T47D (cell line): ENCODE measurements at regions not wholly inside any gene's neighbourhood (a gene's known extent, or its start where the extent isn't known, plus 50 kb on each side); places are given as distances from the start of the nearest gene placed in this dataset.
A peak's percentile ranks its signal among the peaks of the same experiment; 100 is the strongest.

Source experiments
- DNase-seq, 2 experiments: peaks; one replicate each; pipeline versions ENCODE4 v3.0.0 to v3.0.0-alpha.2; 2011 to 2012; ENCODE audit warnings: low read depth in 1 of 2, low spot score in 1 of 2
- JUND ChIP-seq: IDR thresholded peaks from 2 replicates; pipeline ENCODE4 v1.6.1; 2012; ENCODE audit warnings: low read depth
- in situ Hi-C: cut with HindIII; loops from 2 replicates; pipeline ENCODE4 v1.10.0; 2016; ENCODE audit warnings: low sequenced_read_pairs, low pct_unique_long_range_greater_than_20kb

DNA sequence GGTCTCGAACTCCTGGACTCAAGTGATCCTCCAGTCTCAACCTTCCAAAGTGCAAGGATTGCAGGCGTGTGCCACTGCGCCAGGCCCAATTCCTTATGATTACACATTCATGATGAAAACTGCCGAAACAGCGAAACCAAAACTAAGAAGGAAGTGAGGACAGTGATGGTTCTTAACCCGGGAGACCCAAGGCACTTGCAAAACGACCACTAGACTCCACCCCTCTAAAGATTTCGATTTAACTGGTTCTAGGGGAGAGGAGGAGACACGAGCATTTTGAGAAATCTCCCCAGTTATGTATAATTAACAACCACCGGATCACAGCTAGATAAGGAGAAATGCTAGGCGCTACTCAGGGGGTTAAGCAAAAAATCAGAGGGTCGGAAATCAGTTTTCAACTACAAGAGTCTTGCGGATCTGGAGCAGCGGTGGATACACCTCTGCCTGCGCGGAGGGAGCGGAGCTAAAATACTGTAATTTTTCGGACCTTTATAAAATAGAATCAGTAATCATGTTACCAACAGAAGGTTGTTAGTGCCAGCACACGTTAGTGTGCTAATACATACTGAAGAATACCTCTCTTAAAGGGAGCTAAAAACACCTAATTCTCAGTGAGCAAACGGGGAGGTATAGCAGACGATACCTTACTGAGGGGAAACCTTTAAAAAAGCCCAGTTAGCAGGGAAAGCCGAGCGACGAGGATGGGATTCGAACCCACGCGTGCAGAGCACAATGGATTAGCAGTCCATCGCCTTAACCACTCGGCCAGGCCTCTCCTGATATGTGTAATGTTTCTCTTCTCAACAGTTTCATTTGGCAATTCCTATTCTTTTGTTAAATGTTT lies 60.0 kb upstream of the BTN3A2 start:
- DNase-seq: peak in 1 of 2 experiments; percentile 66
- in situ Hi-C loops: no loop called here
- TF ChIP-seq JUND: no peak

DNA sequence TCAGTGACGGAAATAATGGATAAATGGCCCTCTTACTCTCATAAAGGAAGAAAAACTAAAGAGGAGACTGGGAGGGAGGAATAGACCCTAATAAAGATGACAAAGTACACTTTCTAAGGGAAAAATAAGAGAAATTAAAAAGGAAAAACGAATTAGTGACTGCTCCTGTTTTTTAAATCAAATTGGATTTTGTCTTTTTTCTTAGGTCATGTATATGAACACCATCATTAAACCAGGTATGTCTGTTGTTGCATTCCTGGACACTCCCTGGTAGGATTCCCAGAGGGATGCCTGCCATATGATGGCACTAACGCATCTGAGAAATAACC lies 59.4 kb upstream of the BTN3A2 start:
- DNase-seq: no peak
- in situ Hi-C loops: no loop called here
- TF ChIP-seq JUND: no peak

- in situ Hi-C loops: no loop called here
- DNase-seq: no peak
- TF ChIP-seq JUND: no peak
Observed at GRCh38 chr6:26306232-26306631, 58.8 kb upstream of the BTN3A2 start.

- in situ Hi-C loops: no loop called here
- no peak for DNase-seq
- no peak for TF ChIP-seq JUND
Observed at GRCh38 chr6:26307850-26308249, 57.1 kb upstream of the BTN3A2 start.

- no peak for DNase-seq
- in situ Hi-C loops: no loop called here
- no peak for TF ChIP-seq JUND
Observed at GRCh38 chr6:26309731-26310142, 55.3 kb upstream of the BTN3A2 start.

GRCh38 chr6:26311012-26311384 lies 54.0 kb upstream of the BTN3A2 start:
- in situ Hi-C loops: no loop called here

GRCh38 chr6:26311385-26312095 lies 53.5 kb upstream of the BTN3A2 start:
- DNase-seq: peak in 1 of 2 experiments; percentile 75
- TF ChIP-seq JUND: no peak
- in situ Hi-C loops: no loop called here

More at GRCh38 chr6:26311012-26311384, 54.0 kb upstream of the BTN3A2 start:
- TF ChIP-seq JUND: no peak
- peak in 1 of 2 experiments; percentile 49 for DNase-seq

DNA sequence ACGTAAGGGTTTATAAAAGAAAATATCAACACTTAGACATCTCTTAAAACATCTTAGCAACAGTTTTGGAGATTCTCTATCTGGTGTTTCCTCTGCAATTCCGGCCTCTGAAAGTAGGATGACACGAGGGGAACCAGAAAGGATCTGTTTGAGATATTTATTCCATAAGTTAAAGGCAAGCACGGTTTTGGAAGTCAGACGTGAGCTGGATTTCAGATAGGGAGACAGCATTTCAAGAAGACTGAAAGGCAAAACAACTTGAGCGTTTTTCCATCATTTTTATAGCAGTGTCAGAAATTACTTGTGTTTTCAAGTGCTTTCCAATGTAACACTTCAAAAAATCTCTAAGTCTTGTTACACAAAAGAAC lies 52.9 kb upstream of the BTN3A2 start:
- in situ Hi-C loops: no loop called here
- no peak for DNase-seq
- no peak for TF ChIP-seq JUND

DNA sequence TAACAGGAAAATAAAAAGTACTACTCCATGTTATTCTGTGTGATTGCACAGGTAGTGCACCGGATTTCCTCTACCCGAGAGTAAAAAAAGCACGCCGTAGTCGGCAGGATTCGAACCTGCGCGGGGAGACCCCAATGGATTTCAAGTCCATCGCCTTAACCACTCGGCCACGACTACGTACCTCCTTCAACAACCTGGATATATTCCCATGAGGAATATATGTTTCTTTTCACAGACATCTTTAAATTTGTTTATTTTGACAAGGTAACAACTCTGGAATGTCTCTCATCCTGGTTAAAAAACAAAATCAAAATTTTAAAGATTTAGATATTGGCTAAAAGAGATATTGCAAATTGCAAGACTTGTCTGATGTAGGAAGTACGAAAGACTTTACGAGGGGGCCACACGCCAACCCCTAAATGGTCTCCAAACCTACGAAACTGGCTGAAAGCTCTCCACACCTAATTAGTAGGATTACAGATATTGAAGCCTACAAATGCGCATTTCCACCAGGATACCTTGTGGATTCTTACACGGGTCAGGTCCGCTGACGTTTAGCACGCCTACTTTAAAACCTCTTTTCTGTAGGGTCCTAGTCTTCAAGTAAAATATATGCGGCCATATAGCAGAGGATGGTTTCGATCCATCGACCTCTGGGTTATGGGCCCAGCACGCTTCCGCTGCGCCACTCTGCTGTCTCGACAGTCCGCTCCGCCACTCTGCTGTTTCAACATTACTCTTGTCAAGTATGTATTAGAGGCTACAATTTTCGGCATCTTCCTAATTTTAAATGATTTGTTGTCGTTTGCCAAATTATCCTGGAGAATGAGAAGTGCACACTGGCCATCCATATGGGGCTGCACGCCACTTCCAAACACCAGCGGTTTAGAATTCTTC lies 52.2 kb upstream of the BTN3A2 start:
- in situ Hi-C loops: no loop called here
- TF ChIP-seq JUND: no peak

More for the DNA sequence above, 52.2 kb upstream of the BTN3A2 start:
- DNase-seq: peak in 1 of 2 experiments; percentile 90
